GM19328 (cell line): ENCODE measurements at regions not wholly inside any gene's neighbourhood (a gene's known extent, or its start where the extent isn't known, plus 50 kb on each side); places are given as distances from the start of the nearest gene placed in this dataset.

Source experiments
- ATAC-seq: cut with Tn5 transposase; IDR thresholded peaks from one replicate; pipeline ENCODE4 v1.9.1; 2021; ENCODE audit warnings: mild to moderate bottlenecking, moderate library complexity; ENCODE audit not compliant: unreplicated experiment

DNA sequence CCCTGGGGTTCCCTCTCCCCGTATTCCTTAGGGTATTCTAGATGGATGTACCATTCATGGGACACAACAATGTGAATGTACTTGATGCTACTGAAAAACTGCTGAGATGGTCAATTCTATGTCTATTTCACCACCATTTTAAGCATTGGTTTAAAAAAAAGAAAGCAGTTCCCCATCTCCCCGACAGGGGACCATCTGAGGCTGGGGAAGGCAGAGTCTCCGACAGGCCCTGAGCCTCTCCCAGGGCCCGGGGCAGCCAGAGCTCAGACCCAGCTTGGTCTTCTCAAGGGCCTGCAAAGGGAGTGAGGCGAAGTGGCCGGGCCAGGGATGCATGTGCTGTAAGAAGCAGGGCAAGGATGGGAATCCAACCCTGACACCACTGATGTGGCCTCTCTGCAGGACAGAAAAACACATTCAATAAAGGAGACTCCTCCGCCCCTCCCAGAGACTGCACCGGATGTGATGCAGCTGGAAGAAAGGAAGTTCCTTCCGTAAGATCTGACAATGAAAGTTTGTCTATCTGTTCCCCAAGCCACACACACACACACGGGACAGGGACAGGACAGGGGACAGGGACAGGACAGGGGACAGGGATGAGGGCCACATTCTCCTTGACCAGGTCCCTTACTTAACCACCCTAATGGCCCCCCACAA, 234.1 kb downstream of the BCL11B start:
- no peak for ATAC-seq

DNA sequence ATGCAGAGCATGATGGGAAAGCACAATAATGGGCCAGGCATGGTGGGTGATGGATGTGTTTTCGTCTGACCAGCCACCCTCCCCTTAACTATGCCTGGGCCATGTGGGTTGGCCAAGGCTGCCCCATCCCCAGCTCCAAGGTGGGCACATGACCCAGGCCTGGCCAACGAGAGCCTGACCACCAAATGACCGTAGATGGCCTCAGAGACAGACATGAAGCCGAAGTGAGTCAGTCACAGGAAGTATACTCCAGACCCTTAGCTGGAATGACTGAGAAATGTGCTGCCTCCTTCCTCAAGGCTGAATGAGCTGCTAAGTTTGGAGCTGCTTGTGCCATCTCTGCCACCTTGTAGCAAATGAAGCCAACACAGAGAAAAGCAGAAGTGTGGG, 233.6 kb downstream of the BCL11B start:
- ATAC-seq = no peak

DNA sequence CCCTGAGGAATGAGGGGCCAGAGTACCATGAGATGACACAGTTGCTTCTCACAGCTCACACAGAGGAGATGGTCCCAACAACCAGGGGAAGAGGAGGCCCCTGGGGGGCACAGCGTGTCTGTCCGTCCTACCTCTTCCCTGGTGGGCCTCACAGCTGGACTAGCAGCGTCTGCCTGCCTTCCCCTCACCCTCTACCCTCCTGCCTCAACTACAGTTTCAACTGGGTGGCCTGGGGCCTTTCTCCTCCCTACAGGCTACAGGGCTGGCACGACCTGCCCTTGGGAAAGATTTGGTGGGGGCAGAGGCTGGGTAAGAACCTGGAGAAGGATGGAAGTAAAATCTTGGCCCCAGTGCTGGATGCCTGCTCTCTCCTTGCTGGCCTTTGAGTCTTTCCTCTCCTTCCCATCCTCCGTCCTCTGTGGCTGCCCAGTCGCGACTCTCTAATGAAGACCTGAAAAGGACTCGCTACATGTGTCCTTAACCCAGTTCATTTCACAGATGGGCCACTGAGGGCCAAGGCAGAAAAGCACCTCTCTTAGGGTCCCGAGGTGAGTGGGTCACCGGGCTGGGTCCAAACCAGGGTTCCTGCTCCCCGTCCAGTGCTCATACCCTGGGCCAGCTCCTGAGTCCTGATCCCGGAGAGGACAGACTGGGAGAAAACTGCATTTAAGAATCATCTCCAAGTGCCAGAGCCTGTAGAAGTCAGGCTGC, 232.5 kb downstream of the BCL11B start:
- no peak for ATAC-seq

DNA sequence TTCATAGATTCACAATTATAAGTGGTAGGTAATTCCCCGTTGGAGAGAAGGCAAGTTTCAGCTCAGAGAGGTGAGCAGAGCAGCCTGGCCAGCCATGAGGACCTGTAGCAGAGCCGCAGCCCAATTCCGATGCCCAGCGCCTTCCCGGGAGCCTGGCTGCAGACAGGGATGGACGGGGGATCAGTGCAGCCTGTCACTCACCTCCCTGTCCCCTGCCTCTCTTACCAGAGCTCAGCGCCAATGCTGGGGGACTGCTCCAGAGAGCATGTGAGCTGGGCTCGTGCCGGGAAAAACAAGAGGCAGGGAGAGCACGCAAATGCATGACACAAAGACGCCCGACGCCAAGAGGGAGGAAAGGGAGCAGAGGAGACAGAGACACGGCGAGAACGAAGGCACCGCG, 231.9 kb downstream of the BCL11B start:
- no peak for ATAC-seq

DNA sequence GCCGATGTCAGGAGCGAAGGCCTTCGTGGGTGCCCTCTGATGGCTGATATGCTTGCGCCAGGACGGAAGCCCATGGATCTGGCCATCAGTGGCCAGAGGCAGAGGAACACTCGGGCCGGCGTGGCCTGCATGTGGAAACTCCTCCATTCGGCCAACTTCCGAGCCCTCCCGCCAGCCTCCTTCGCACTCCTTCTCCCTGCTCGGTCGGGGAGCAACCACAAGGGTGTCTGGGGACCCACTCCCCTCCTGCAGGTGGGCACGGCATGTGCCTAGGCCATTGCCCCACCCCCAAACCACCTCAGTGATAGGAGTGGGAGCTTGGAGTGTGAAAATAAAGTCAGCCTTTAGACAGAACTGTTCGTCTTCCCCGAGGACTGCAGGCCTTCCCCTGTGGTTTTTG, 231.3 kb downstream of the BCL11B start:
- no peak for ATAC-seq

DNA sequence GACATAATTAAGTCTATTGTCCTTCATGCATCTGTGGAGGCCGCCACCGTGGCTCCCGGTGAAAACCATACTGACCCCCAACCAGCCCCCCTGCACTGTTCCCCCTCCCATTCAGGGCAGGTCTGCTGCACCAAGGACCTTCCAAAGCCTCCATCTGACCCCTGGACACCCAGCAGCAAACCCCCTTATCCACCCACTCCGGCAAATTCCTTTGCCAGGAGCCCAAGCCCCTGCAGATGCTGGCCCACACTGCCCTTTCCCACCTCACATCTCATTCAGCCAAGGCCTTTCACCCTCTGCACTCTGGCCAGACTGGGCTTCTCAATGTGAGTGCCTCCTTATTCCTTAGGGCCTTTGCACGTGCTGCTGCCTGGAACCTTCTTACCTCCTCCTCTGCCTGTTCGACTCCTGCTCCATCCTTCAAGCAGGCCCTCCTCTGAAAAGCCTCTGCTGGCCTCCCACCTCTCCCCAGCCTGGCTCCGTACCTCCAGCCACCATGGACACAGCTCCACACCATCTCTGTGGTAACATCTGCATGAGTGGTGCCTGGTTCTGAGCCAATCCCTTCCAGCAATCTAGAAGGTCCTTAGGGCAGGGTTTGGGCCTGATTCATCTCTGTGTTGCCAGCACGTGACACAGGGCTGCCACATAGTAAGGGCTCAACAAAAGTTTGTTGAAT, 230.7 kb downstream of the BCL11B start:
- no peak for ATAC-seq

DNA sequence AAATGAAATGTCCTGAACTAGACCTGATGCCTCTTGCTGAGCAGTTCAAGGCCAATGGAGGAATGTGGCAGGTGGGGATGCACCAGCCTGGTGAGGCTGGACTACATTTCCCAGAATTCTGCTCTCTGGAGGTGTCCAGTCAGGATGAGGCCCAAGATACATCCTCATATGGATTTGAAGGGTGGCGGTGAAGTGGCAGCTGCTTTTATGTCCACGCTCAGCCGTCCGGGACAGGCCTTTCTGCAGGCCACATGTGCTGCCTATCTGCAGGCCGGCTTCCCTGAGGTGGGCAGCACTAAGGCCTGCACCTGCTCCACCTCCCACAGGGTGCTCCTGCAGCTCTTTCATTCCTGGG, 230.2 kb downstream of the BCL11B start:
- ATAC-seq = no peak

DNA sequence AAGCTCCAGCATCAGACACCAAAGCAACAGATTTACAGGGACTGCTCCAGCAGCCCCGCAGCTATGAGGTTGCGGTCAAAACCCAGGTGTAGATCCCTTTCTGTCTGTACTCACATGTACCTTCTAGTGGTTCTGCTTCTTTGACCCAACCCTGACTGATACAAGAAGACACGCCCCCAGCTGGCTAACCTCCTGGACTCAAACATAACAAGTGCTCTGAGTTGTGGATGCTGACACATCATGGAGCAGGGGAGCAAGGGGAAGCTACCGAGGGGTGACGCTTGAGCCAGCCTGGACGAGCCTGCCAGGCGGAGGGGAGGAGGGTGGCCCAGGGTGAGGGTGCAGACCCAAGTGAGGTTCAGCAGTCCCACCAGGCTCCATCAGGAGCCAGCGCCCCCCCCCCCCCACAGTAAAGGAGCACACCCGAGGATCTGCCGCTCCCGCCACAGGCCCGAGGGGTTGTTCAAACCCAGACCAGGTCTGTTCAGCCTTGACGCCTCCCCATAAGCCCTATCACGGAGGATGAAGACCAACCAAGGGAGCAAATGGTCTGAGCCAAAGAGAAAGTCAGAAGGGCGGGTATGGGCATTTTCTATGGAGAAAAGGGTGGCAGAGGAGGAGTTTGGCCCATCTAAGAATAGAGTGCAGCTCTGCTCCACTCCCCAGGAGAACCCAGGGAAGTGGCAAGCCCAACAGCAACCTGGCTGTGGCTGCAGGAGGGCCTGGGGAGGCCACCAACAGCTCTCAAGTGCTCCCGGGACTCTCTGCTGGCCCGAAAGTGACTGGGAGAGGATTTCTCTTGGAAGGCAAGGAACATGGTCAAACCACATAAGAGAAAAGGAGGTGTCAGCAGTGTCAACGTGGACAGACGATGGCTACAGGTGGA, 229.4 kb downstream of the BCL11B start:
- ATAC-seq = no peak

DNA sequence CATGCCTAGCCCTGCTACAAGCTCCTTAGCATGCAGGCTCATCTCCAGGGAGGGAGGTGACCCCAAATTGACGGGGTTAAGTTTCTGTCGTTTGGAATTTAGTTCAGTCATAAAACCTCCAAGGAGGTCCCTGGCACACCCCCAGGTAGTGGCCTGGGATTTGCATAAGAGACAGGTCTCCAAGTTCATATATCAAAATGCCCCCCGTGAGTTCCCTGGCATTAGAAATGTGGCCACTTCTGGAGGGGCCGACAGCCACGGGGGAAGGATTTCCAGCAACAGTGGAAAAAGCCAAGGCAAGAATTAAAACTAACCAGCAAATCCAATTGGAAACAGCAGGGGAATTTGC, 228.8 kb downstream of the BCL11B start:
- ATAC-seq = no peak

DNA sequence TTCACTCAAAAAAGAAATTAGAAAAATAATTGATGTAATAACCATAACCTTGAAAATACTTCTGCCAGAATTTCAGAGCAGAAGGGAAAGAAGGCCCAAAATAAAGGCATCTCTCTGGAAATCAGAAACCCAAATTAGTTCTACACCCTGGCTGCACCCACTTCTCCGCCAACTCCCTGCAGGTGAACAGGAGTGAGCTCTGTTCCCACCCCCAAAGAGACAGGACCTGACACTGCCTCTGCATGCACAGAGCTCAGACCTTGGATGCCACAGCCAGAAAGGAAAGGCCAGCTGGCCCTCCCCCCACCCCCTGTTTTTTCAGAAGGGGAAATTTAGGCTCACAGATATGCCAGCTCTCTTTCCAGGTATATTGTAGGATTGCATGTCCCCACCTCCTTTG, 228.2 kb downstream of the BCL11B start:
- no peak for ATAC-seq

DNA sequence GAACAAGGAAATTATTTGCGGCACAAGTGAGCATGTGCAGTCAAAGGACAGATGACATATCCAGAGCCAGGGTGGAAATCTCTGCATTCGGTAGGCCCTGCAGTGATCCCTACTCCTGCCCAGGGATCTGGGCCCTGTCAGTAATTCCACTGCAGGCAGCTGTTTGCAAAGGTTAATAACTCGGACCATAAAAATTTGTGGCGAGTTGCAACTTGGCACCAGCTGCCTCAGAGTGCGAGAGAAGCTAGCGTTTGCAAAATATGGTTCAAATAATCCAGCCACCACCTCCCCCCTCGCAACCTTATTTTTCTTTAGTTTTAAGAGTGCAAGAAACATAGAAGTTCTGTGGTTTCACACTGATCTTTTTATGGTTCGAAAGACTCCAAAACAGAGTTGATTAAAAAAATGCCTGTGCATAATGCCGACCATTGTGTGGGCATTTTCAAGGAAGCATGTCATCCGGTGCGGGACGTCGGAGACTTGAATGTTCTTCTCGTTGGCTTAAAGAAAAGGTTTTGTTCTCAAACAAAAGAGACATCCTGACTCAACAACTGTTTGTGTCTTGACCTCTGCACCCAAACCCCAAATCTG, 224.5 kb downstream of the BCL11B start:
- no peak for ATAC-seq

DNA sequence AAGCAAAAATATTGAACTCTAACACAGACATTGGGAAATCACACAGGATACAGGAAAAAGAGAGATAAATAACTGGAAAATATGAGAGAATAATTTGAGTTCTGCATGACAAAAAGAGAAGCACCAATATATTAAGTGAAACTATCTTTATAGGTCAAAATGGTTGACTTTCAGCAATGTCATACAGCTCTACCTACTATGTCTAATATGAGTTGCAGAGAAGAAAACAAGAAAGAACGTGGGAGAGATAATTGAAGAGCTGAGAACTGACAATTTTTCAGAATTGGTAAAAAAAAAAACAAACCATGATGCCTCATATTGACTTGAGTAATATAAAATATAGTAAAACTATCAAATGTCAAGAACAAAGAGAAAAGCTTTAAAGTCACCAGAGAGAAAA, 221.7 kb downstream of the BCL11B start:
- no peak for ATAC-seq

DNA sequence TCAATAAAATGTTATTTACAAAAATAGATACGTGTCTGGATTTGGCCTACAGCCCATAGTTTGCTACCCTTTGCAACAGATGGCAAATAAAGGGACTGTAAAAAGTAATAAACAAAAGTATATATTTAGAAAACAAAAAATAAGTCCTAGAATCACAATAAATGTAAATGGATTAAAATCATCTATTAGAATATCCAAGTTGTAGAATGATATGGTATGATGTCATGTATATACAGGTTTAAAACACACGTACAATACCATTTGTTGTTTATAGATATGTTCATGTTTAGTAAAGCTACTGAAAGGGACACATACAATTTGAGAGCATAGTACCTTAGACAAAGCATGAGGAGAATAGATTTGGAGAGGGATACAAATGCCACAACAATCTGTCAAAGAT, 219.5 kb downstream of the BCL11B start:
- no peak for ATAC-seq

DNA sequence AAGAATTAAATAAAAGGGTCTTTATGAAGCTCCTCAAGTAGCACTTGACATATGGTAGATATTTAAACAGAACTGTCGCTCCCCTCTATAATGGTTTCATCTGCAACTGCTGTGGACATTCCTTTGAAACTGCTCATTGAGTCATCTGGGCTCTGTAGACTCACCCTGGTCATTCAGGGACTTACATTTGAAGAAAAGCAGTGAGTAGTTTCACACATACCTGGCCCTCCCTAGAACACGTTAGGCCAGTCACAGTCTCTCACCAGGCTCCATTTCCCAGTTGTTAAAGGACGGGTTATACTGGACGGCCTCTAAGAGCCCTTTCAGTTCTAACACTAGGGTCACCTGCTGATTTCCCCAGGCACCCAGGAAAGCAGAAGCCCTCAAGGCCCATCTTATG, 217.0 kb downstream of the BCL11B start:
- ATAC-seq = no peak

DNA sequence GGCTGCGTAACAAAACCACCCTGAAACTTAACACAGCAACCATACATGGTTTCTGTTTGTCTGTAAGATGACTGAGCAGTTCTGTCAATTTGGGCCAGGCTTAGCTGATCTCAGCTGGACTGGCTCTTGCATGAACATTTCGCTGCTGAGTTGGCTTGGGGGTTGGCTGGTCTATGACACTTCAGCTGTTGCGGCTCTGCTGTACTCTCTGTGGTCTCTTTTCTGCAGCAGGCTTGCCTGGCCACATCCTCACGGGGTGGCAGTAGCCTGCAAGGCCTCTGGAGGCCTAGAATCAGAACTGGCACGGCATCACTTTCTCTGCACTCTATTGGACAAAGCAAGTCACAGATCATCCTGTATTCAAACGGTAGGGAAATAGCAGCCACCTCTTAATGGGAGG, 216.2 kb downstream of the BCL11B start:
- ATAC-seq = no peak

DNA sequence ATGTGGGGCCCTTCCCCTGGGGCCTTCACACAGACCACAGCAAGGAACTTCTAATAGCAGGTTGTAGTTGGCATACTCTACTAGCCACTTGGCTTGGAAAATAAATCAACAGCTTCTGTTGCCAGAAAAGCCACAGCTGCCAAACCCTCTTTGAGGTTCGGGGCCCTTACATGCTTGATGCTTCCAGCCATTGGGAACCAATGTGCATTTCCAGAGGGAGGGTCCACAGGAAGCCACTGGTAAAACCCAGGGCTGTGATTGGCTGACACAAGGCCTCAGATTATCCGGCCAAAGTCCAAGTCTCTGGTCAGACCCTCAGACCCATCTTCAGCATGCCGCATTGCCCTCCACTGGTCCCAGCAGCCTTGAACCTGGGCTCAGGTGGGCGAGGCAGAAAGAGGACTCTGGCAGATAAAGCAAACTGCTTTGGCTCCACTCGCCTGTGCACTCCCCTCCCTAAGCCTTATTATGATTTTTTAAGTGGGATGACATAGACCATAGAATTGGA, 214.4 kb downstream of the BCL11B start:
- ATAC-seq = no peak

DNA sequence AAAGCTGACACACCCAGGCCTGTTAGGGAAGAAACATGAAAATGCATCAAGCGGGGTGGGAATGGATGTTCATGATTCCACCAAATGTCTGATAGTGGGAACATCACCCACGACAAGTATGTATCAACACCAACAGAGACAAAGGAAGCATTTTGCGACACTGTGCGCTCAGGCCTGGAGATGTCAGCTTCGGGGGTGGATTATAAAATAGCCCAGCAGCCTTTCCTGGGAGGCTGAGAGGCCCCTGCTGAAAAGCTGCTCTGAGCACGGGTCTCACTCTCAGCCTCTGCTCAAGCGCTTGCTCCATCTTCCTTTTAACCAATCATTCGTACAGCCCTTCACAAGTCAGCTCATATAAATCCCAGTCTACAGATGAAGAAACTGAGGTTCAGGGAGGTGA, 213.5 kb downstream of the BCL11B start:
- no peak for ATAC-seq

DNA sequence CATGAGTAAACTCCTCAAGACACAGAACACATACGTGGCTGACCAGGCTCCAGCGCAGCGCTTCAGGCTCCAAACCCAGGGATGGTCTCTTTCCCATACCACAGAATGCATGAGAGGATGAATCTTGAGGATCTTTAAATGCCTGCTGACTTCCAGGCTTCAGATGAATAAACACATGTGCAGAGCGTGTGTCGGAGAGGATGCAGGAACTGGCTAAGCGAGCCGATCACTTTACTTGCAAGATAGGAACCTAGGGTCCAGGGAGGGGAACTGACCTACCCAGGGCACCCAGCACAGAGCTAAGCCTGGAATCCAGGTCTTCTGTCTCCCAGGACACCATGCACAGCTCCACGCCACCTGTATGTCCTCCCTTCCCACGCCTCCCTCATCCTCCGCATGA, 209.8 kb downstream of the BCL11B start:
- ATAC-seq = no peak

DNA sequence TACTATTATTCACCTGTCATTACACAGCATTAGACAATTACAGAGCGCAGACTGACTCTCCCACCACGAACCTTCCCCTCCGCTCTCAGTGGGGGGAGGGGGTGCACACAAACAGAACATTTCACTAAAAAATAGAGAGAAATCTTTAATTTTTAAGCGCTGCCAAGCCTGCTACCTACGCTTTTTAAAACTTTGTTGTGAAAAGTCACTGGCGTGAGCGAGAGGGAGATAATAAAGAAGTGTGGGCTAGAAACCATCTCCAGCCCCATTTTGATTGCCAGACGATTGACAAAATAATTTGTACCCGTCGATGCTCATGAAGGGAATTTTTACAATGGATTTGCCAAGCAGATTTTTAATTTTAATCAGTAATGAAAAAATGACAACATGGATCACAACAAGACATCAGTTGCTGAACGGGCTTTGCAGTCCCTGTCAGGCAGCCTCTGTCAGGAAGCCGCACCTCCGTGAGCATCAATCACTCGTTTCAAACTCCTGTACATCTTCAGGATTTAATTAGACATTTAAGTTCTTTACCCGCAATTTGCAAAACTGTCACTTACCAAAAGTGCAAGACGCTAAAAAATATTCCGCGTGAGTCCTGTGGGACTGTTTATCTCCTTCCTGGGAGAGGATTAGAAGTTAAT, 209.1 kb downstream of the BCL11B start:
- no peak for ATAC-seq

DNA sequence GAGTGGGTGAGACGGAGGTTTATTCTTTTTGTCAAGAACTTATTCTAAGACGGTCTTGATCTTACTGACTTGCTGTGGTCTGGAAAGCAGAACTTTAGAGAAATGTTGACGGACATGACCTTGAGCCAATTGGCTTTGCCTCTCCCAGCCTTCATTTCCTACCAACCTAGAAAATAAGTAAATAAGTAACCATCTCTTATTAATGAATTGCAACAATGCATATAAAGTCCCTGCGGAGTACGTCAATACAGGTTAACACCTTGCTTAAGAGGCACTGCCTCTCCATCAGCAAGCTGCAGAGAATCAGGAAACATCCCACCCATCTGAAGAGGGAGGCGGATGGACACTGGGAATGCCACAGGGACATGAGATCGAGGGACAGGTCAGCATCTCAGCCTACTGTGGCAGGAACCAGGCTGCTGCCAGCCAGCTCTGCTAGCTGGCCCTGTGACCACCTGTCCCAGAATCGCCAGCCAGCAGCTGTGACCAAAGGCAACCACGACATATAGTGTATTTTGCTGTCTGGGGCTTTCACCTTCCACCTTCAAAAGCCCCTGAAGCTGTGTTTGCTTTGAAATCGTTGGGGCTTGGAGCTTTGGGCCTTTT, 208.3 kb downstream of the BCL11B start:
- no peak for ATAC-seq
